ENCODE measurements at regions not wholly inside any gene's neighbourhood (a gene's known extent, or its start where the extent isn't known, plus 50 kb on each side); places are given as distances from the start of the nearest gene placed in this dataset.

DNA sequence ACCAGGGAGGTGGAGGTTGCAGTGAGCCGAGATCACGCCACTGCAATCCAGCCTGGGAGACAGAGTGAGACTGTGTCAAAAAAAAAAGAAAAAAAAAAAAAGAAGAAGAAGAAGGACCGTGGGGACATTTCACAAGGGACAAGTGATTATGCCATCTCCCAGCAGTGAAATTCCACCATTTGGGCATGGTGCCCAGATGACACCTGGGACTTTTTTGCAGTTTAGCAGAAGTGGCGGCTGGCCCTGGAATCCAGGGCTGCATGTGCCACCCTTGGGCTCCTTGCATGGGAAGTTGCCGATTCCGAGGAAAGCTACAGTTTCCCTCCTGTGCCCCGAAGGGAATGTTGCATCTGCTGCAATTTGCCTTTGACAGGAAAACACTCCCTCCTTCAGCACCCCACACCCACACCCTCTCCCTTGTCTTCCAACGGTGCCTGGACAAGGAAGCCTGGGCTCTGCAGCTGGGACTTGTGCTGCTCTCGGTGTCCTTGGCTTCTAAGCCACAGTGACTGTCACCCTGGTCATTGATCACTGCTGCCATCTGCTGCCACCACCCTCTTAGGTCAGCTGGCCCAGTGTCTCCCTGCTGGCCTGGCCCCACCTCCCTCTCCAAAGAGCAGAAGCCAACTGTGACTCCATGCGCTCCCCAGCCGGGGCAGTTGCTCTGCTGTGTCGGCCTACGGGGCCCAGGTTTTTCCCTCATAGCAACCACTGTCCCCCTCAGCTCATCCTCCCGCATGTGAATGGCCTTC is 56.4 kb upstream of the LRRC30 start (continued):
- TF ChIP-seq, protein P1, sequence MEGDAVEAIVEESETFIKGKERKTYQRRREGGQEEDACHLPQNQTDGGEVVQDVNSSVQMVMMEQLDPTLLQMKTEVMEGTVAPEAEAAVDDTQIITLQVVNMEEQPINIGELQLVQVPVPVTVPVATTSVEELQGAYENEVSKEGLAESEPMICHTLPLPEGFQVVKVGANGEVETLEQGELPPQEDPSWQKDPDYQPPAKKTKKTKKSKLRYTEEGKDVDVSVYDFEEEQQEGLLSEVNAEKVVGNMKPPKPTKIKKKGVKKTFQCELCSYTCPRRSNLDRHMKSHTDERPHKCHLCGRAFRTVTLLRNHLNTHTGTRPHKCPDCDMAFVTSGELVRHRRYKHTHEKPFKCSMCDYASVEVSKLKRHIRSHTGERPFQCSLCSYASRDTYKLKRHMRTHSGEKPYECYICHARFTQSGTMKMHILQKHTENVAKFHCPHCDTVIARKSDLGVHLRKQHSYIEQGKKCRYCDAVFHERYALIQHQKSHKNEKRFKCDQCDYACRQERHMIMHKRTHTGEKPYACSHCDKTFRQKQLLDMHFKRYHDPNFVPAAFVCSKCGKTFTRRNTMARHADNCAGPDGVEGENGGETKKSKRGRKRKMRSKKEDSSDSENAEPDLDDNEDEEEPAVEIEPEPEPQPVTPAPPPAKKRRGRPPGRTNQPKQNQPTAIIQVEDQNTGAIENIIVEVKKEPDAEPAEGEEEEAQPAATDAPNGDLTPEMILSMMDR (tag by site-specific recombination; IDR thresholded peaks at IDR 0.05), result peak; percentile 30; the same call in 1 of the 2 replicates
- no peak for TF ChIP-seq HOXC10 (CRISPR knock-in tag; IDR thresholded peaks at IDR 0.05)

DNA sequence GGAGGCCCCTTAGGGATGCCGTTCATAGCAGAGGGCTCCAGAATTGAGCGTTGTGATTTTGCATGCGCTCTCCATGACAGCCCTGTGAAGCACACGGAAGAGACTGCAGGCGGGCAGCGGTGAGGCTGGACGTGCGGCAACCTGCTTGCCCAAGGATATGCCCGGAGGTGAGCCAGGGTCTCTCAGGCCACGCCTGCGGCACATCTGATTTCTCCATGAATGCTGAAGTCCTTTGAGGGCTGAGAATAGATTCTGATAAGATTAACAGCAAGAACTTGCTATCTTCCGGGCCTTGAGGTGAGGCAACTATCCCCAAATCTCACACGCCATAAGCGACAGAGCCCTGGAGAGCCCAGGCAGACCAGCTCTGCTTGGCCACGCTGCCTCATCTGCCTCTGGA is 55.6 kb upstream of the LAMA1 start:
- CTCF ChIA-PET, result interaction anchor here (0.5 to 7.2 kb wide), 5 partner anchors 134 to 1130 kb away, joined by 3 to 164 read pairs (median 7); no protein-coding TSS in a partner anchor
- H3K4me3 ChIP-seq (ENCODE audit: low read depth, low read length), result no peak overlapping the region
- no peak for TF ChIP-seq ZNF138 (tag by site-specific recombination; IDR thresholded peaks at IDR 0.05; ENCODE audit: borderline replicate concordance)
- TF ChIP-seq EGR2 (tag by site-specific recombination; IDR thresholded peaks at IDR 0.05; ENCODE audit: low read depth), result no peak
- TF ChIP-seq ZNF350 (tag by site-specific recombination; IDR thresholded peaks at IDR 0.05), result no peak
- TF ChIP-seq, protein P2, sequence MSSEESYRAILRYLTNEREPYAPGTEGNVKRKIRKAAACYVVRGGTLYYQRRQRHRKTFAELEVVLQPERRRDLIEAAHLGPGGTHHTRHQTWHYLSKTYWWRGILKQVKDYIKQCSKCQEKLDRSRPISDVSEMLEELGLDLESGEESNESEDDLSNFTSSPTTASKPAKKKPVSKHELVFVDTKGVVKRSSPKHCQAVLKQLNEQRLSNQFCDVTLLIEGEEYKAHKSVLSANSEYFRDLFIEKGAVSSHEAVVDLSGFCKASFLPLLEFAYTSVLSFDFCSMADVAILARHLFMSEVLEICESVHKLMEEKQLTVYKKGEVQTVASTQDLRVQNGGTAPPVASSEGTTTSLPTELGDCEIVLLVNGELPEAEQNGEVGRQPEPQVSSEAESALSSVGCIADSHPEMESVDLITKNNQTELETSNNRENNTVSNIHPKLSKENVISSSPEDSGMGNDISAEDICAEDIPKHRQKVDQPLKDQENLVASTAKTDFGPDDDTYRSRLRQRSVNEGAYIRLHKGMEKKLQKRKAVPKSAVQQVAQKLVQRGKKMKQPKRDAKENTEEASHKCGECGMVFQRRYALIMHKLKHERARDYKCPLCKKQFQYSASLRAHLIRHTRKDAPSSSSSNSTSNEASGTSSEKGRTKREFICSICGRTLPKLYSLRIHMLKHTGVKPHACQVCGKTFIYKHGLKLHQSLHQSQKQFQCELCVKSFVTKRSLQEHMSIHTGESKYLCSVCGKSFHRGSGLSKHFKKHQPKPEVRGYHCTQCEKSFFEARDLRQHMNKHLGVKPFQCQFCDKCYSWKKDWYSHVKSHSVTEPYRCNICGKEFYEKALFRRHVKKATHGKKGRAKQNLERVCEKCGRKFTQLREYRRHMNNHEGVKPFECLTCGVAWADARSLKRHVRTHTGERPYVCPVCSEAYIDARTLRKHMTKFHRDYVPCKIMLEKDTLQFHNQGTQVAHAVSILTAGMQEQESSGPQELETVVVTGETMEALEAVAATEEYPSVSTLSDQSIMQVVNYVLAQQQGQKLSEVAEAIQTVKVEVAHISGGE (tag by site-specific recombination; conservative IDR thresholded peaks at IDR 0.05; ENCODE audit: low read depth), result no peak
- TF ChIP-seq ZBTB20 (tag by site-specific recombination; IDR thresholded peaks at IDR 0.05), result no peak
- no peak for TF ChIP-seq ZBTB21 (tag by site-specific recombination; IDR thresholded peaks at IDR 0.05)
- TF ChIP-seq ZNF837 (tag by site-specific recombination; IDR thresholded peaks at IDR 0.05), result no peak
- no peak for TF ChIP-seq ZNF248 (tag by site-specific recombination; IDR thresholded peaks at IDR 0.05)
- TF ChIP-seq, protein P3, sequence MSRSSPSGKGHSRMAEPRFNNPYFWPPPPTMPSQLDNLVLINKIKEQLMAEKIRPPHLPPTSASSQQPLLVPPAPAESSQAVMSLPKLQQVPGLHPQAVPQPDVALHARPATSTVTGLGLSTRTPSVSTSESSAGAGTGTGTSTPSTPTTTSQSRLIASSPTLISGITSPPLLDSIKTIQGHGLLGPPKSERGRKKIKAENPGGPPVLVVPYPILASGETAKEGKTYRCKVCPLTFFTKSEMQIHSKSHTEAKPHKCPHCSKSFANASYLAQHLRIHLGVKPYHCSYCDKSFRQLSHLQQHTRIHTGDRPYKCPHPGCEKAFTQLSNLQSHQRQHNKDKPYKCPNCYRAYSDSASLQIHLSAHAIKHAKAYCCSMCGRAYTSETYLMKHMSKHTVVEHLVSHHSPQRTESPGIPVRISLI (tag by site-specific recombination; IDR thresholded peaks at IDR 0.05), result no peak
- TF ChIP-seq KLF10 (tag by site-specific recombination; IDR thresholded peaks at IDR 0.05), result no peak
- TF ChIP-seq, protein P4, sequence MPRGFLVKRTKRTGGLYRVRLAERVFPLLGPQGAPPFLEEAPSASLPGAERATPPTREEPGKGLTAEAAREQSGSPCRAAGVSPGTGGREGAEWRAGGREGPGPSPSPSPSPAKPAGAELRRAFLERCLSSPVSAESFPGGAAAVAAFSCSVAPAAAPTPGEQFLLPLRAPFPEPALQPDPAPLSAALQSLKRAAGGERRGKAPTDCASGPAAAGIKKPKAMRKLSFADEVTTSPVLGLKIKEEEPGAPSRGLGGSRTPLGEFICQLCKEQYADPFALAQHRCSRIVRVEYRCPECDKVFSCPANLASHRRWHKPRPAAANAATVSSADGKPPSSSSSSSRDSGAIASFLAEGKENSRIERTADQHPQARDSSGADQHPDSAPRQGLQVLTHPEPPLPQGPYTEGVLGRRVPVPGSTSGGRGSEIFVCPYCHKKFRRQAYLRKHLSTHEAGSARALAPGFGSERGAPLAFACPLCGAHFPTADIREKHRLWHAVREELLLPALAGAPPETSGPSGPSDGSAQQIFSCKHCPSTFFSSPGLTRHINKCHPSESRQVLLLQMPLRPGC (tag by site-specific recombination; IDR thresholded peaks at IDR 0.05), result no peak
- no peak for TF ChIP-seq ZNF549 (tag by site-specific recombination; IDR thresholded peaks at IDR 0.05)
- no peaks in the 10 kb centered on the region for H3K36me3 ChIP-seq (ENCODE audit: control insufficient read depth in 2 of 2, insufficient read depth in 1 of 2, low read length in 2 of 2)
- POLR2A ChIA-PET, result no interaction called here
- H3K9me3 ChIP-seq (ENCODE audit: control insufficient read depth, insufficient read depth, low read depth, low read length), result no peaks in the 10 kb centered on the region
- H3K27ac ChIP-seq (ENCODE audit: extremely low read depth, low read depth, low read length), result no peak overlapping the region
- H3K4me1 ChIP-seq (ENCODE audit: control insufficient read depth, insufficient read depth, low read length), result no peaks in the 10 kb centered on the region

DNA sequence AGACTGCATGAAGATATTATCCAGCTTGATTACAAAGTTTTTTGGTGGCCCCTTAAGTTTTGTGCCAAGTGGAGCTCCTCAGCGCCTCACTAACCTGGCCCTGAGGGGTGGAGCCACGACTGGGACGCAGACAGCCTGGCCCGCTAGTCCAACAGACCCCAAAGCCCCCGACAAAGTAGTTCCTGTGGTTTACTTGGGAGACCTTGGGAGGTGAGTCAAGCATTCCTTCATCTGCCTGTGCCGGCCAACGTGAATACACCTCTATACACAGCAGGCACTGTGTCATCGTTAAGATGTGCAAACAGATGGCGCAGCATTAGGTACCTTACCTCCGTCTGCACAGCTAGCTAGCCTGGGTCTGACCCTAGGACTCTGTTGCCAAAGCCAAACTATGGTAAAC is 55.0 kb upstream of the LAMA1 start:
- H3K27ac ChIP-seq (ENCODE audit: extremely low read depth, low read depth, low read length), result no peak overlapping the region
- TF ChIP-seq HOXA7 (CRISPR knock-in tag; IDR thresholded peaks at IDR 0.05; ENCODE audit: borderline replicate concordance) (no peak), GLIS2 (tag by site-specific recombination; IDR thresholded peaks at IDR 0.05) (no peak), ZNF114 (tag by site-specific recombination; IDR thresholded peaks at IDR 0.05) (no peak), ZFP3 (tag by site-specific recombination; IDR thresholded peaks at IDR 0.05; ENCODE audit: low read depth) (no peak)
- TF ChIP-seq, protein P3 (tag by site-specific recombination; IDR thresholded peaks at IDR 0.05), result no peak
- TF ChIP-seq, protein P5, sequence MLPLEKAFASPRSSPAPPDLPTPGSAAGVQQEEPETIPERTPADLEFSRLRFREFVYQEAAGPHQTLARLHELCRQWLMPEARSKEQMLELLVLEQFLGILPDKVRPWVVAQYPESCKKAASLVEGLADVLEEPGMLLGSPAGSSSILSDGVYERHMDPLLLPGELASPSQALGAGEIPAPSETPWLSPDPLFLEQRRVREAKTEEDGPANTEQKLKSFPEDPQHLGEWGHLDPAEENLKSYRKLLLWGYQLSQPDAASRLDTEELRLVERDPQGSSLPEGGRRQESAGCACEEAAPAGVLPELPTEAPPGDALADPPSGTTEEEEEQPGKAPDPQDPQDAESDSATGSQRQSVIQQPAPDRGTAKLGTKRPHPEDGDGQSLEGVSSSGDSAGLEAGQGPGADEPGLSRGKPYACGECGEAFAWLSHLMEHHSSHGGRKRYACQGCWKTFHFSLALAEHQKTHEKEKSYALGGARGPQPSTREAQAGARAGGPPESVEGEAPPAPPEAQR (tag by site-specific recombination; IDR thresholded peaks at IDR 0.05), result no peak
- TF ChIP-seq, protein P6, sequence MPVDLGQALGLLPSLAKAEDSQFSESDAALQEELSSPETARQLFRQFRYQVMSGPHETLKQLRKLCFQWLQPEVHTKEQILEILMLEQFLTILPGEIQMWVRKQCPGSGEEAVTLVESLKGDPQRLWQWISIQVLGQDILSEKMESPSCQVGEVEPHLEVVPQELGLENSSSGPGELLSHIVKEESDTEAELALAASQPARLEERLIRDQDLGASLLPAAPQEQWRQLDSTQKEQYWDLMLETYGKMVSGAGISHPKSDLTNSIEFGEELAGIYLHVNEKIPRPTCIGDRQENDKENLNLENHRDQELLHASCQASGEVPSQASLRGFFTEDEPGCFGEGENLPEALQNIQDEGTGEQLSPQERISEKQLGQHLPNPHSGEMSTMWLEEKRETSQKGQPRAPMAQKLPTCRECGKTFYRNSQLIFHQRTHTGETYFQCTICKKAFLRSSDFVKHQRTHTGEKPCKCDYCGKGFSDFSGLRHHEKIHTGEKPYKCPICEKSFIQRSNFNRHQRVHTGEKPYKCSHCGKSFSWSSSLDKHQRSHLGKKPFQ (tag by site-specific recombination; IDR thresholded peaks at IDR 0.05), result no peak

More for the DNA sequence above, 55.0 kb upstream of the LAMA1 start:
- Histone ChIP-seq H3K36me3 (ENCODE audit: control insufficient read depth in 2 of 2, insufficient read depth in 1 of 2, low read length in 2 of 2) (no peaks in the 10 kb centered on the region), H3K4me1 (ENCODE audit: control insufficient read depth, insufficient read depth, low read length) (no peaks in the 10 kb centered on the region), H3K4me3 (ENCODE audit: low read depth, low read length) (no peak overlapping the region), H3K9me3 (ENCODE audit: control insufficient read depth, insufficient read depth, low read depth, low read length) (no peaks in the 10 kb centered on the region)
- CTCF ChIA-PET, result interaction anchor here (0.9 to 3.6 kb wide), 4 partner anchors 20 to 252 kb away, joined by 3 to 23 read pairs (median 4); no protein-coding TSS in a partner anchor
- POLR2A ChIA-PET, result no interaction called here

All from HEK293 (cell line).